PFSK-1 (cell line): ENCODE measurements at regions not wholly inside any gene's neighbourhood (a gene's known extent, or its start where the extent isn't known, plus 50 kb on each side); places are given as distances from the start of the nearest gene placed in this dataset.

Experiments
- FOXP2 ChIP-seq: optimal IDR thresholded peaks from 2 replicates; pipeline ENCODE3; 2011; ENCODE audit warnings: borderline replicate concordance, control low read depth, inconsistent platforms; ENCODE audit not compliant: insufficient read depth; ENCODE audit errors: extremely low read length, extremely low read depth
- POLR2AphosphoS5 ChIP-seq: IDR thresholded peaks from 2 replicates; pipeline ENCODE4 v1.6.1; 2012; ENCODE audit warnings: low read depth, mild to moderate bottlenecking, control low read depth, low read length, moderate library complexity
- REST ChIP-seq, 2 experiments: IDR thresholded peaks; 2 replicates each; pipeline versions ENCODE4 v1.6.1 to v1.8.0; 2011 to 2012; ENCODE audit warnings: low read depth in 2 of 2, low read length in 2 of 2, control low read depth in 1 of 2, inconsistent platforms in 1 of 2, mild to moderate bottlenecking in 1 of 2, moderate library complexity in 1 of 2; ENCODE audit not compliant: insufficient read depth in 1 of 2
- SIN3A ChIP-seq: IDR thresholded peaks from 2 replicates; pipeline ENCODE4 v1.6.1; 2012; ENCODE audit warnings: mild to moderate bottlenecking, low read length, moderate library complexity, borderline replicate concordance; ENCODE audit not compliant: insufficient read depth
- TAF1 ChIP-seq: IDR thresholded peaks from 2 replicates; pipeline ENCODE4 v1.6.1; 2012; ENCODE audit warnings: low read length, control low read depth, borderline replicate concordance; ENCODE audit not compliant: insufficient read depth

DNA sequence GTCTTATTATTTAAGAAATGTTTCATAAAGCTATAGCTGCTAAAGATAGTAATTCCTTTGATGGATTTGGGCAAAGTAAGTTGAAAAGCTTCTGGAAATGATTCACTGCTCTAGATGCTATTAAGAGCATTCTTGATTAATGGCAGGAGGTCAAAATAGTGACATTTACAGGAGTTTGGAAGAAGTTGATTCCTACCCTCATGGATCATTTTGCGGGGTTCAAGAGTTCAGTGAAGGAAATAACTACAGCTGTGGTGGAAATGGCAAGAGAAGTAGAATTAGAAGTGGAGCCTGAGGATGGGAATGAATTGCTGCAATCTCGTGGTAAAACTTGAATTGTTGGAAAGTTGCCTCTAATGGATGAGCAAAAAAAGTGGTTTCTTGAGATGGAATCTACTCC lies 316.1 kb downstream of the UTRN start:
- TF ChIP-seq FOXP2 = no peak

DNA sequence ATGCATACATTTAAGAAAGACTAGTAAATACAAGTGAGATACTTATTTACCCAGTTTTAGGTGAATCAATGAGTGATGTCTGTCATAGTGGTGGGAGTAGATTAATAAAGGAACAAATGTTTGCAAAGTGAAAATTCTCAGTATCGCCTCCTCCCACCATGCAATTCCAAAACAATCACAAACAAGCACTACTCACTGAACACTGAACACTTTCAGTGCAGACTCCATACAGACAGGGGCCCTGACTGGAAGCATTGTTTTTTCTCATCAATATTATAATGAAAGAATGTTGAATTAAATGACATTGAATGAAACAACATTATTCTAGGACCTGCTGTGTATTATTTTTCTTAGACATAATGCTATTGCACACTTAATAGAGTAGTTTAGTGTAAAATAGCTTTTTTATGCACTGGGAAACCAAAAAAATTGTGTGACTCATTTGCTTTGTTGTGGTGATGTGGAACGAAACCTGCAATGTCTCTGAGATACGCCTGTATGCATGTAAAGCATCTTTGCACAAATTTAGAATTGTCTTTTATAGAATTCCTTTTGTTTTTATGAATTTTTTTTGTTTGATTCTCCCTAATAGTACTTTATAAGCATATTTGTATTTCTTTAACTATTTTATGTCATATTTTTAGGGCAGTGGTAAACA lies 317.5 kb downstream of the UTRN start:
- TF ChIP-seq REST (IDR thresholded peaks at IDR 0.05; ENCODE audit: insufficient read depth in 1 of 2, low read depth in 2 of 2, low read length in 2 of 2) = no peak
- no peak for TF ChIP-seq FOXP2
- no peak for TF ChIP-seq POLR2AphosphoS5
- TF ChIP-seq SIN3A = no peak
- TF ChIP-seq TAF1 = no peak

DNA sequence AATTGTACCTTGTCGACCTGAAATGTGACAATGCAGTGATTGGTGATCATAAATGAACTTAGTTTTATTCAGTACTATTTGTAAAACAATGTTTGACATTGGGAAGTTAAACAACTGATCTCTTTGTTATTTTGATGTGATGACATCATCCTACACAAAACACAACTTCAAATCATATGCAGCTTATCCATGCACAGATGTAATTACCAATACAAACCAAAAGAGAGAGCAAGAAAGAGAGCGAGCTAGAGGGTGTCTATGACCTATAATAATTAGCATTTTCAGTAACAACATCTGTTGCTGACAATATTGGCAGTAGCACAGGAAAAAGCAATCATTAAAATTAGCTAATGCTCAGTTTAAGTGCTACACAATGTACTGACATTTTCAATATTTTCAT lies 320.9 kb downstream of the UTRN start:
- TF ChIP-seq POLR2AphosphoS5 = no peak
- no peak for TF ChIP-seq TAF1
- no peak for TF ChIP-seq FOXP2

DNA sequence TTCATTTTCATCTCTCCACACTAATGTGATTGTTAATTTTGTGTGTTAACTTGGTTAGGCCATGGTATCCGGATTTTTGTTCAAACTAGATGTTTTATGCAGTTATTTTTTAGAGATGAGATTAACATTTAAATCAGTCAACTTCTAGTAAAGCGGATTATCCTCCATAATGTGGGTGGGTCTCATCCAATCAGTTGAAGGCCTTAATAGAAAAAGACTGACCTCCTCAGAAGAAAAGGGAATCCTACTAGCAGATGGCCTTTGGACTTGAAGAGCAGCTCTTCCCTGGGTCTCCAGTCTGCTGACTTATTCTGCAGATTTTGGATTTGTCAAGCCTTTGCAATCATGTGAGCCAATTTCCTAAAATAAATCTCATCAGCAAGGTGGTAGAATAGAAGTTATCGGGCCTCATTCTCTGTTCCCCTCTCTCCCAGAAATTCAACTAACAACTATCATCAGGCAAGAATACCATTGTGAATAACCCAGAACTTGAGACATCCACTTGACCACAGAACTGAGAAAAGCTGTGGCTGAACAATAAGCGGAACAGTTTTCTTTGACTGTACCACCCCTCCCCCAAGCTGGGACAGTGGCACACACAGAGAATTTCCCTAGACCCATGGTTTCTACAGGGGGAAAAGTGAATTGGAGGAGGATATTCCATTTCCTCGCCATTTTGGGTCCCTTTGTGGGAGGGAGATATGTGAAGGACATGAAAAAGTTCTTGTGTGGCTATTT lies 323.0 kb downstream of the UTRN start:
- TF ChIP-seq TAF1 = no peak
- TF ChIP-seq REST (IDR thresholded peaks at IDR 0.05; ENCODE audit: insufficient read depth in 1 of 2, low read depth in 2 of 2, low read length in 2 of 2) = no peak
- TF ChIP-seq POLR2AphosphoS5 = no peak
- TF ChIP-seq SIN3A = no peak
- no peak for TF ChIP-seq FOXP2

GRCh38 chr6:144612811-144613210 lies 327.7 kb downstream of the UTRN start:
- TF ChIP-seq POLR2AphosphoS5 = no peak
- no peak for TF ChIP-seq REST (IDR thresholded peaks at IDR 0.05; ENCODE audit: insufficient read depth in 1 of 2, low read depth in 2 of 2, low read length in 2 of 2)
- TF ChIP-seq FOXP2 = no peak
- no peak for TF ChIP-seq SIN3A
- no peak for TF ChIP-seq TAF1

DNA sequence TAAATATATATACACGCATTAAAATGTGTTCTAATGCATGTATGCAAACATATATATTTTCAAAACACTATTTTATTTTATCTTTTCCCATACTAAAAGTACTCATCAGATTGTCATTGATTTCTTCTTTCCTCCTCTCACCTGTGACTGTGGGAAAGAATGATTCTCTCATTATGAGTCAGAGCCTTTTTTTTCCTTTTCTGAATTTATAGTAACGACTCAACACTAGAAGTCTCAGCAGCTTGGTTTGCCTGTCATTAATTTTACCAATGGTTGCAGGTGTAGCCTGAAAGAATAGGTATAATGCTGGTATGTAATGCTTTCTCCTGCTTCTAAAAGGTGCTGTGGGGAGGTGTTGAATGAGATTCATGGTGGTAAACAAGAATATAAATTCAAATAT lies 328.7 kb downstream of the UTRN start:
- TF ChIP-seq FOXP2 = no peak
- TF ChIP-seq POLR2AphosphoS5 = no peak
- no peak for TF ChIP-seq TAF1
- no peak for TF ChIP-seq REST (IDR thresholded peaks at IDR 0.05; ENCODE audit: insufficient read depth in 1 of 2, low read depth in 2 of 2, low read length in 2 of 2)
- TF ChIP-seq SIN3A = no peak
